Femur (tissue), 1 donor: ENCODE measurements at regions not wholly inside any gene's neighbourhood (a gene's known extent, or its start where the extent isn't known, plus 50 kb on each side); places are given as distances from the start of the nearest gene placed in this dataset.
"Not testable (repeated sequence)": the region's sequence is repeated elsewhere in the genome, so short reads cannot be mapped to it uniquely, and the experiment has no call there.

Experiments used
- DNase-seq: peaks from one replicate; pipeline ENCODE4 v3.0.0-alpha.2; 2017

- DNase-seq, result peak; percentile 40
Measured at GRCh38 chr10:36023939-36024338, 381.8 kb upstream of the FZD8 start.

DNA sequence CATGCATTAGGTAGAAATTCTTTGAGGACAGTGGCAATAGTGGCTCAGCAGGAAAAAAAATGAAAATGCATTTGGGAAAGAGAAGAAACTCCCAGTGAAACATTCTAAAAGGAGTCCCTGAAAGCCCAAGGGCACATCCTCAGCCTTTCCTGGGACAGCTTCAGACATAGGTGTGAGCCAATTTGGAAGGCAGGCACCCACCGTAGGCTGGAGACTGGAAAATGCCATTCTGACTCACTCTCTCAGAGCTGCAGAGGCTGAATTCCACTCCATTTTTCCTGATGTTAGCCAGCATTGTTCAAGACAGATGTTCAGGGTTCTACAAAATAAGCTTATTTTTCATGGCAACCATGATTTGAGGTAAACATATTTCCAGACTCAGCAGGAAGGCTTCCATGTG, 379.0 kb upstream of the FZD8 start:
- DNase-seq, result no peak

DNA sequence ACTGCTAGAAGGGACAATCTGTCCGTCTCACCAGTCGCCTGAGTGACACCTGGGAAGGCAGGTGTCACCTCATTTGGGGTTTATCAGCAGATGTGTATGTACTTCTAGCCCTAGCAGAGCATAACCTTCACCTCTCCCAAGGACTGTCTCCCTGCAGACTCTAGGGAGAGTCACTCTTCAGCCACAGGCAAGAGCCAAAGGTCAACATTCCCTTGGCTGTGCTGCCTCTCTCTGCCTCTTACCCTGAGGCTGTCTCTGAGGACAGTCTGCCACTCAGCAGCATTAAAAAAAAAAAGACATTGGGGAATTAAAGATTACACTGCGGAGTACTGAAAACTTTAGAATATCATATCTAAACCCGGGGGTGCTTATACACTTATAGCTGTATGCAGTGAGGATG, 377.7 kb upstream of the FZD8 start:
- DNase-seq, result no peak

DNA sequence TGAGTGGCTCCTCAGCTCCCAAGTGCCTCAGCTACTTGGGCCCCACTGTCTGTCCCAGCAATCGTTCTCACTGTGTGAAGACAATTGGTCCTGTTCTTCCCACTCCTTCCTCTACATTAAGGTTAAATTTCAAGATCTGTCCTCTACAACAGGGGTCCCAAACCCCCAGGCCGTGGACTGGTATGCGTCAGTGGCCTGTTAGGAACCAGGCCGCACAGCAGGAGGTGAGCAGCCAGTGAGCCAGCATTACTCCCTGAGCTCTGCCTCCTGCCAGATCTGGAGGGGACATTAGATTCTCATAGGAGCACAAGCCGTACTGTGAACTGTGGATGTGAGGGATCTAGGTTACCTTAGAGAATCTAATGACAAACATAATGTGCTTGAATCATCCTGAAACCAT, 376.9 kb upstream of the FZD8 start:
- DNase-seq, result no peak

- no peak for DNase-seq
Measured at GRCh38 chr10:36017137-36017536, 375.0 kb upstream of the FZD8 start.

DNA sequence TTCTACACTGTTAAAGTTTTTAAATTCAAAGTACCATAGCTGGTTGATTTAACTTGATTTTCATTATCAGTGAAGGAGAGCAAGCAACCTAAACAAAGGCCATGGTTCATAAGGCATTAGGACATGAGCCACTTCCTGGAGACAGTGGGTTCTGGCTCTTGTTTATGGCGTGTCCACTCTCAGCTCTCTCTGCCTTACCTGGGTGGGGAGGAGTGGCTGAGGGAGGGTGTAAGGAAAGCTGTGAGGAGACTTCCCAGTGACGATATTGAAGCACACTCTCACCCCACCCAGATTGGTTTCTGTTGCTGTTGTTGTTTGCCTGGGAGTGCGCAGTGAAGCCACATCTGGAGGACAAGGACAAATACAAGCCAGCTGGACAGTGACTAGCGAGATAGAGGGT, 365.3 kb upstream of the FZD8 start:
- DNase-seq, result no peak

DNA sequence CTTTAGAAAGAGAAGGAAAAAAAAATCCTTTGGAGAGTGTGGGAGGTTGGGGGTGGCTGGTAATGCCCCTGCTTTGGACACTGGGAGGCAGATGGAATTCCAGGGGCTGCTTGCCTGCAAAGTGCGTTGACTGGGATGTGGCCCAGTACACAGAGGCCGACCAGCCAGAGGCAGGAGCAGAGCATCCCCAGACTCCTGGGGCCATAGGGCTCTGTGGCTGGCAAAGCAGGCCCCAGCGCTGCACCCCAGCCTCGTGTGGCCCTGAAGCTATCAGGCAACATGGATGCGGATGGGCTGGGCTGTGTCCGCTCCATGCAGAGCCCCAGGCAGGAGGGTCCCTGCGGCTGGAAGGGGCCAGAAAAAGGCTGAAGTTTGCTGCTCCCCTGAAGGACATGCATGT, 361.6 kb upstream of the FZD8 start:
- no peak for DNase-seq

- no peak for DNase-seq
Measured at GRCh38 chr10:36003031-36003600, 361.0 kb upstream of the FZD8 start.

- DNase-seq, result no peak
Measured at GRCh38 chr10:36002445-36002844, 360.3 kb upstream of the FZD8 start.

- not testable (repeated sequence) for DNase-seq
Measured at GRCh38 chr10:36000754-36001153, 358.7 kb upstream of the FZD8 start.

- no peak for DNase-seq
Measured at GRCh38 chr10:35998026-35998425, 355.9 kb upstream of the FZD8 start.

- no peak for DNase-seq
Measured at GRCh38 chr10:35995485-35995884, 353.4 kb upstream of the FZD8 start.

GRCh38 chr10:35993591-35994515, 351.8 kb upstream of the FZD8 start:
- DNase-seq, result peak; percentile 70

- no peak for DNase-seq
Measured at GRCh38 chr10:35992107-35992506, 350.0 kb upstream of the FZD8 start.

- no peak for DNase-seq
Measured at GRCh38 chr10:35986756-35987502, 344.8 kb upstream of the FZD8 start.

- DNase-seq, result no peak
Measured at GRCh38 chr10:35979116-35979515, 337.0 kb upstream of the FZD8 start.

- not testable (repeated sequence) for DNase-seq
Measured at GRCh38 chr10:35973912-35974591, 332.0 kb upstream of the FZD8 start.

DNA sequence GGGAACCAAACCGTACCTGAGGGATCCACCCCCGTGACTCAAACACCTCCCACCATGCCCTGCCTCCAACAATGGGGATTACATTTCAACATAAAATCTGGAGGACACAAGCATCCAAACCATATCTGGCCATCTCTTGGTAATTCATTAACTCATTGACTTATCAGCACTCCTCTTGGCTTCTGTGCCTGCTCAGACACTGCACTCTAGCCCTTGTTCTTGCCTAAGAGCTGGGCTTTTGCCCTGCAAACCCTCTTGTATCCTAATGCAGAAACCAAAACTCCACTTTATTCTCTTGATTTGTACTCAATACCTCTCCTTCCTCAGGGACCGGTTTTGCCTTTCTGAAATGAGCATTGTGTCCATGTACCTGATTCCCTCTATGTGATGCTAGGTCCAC, 330.2 kb upstream of the FZD8 start:
- no peak for DNase-seq

DNA sequence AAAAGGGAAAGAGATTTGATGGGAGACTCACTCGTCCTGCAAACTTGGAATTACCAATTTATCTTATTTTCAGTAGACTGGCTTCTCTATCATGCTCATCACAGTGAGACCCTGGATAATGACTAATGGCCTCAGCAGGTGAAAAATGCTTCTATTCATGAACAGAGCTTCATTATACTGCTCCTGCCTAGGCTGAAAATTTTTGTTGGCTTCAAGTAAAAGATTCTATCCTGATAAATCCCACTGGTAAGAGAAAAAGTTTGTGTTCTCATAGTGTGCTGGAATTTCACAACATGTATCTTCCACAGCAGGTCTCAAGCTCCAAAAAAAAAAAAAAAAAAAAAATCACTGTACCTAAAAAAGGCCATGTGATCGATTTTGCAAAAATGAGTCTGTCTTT, 329.3 kb upstream of the FZD8 start:
- DNase-seq, result no peak

DNA sequence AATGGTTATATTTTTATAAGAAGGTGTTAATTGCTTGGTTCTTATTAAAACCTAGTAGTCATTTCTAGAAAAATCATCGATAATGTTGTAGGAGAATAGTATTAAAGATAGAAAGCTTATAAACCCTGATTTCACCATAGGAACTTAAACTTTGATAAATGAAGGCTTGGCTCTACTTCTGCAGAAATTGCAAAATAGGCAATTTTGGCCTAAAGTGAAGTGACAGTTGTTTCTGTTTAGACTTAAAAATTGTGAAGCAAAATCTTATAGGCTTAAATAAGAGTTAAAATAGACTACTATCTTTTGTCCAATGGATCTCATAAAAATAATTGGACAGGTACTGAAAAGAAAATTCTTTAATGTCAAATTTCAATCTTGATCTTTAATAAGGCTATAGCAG, 321.6 kb upstream of the FZD8 start:
- DNase-seq, result no peak

DNA sequence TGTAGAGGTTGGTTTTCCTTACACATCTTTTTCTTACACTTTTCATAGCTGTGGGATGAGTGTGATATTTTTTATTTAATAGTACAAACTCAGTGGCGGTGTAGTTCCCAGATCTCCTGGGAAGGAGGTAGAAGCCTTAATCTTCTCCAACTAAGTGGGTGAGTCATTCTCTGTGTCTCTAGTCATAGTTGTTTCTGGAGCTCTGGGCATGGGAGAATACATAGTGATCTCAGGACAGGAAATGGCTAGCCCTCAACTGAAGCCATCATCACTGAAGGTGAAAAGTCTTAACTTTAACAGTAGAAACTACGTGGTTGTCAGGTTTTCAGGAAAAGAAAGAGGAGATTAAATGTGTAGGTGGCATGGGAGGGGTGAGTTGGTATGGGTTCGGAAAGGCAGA, 319.4 kb upstream of the FZD8 start:
- no peak for DNase-seq

GRCh38 chr10:35959252-35959651, 317.2 kb upstream of the FZD8 start:
- peak; percentile 36 for DNase-seq

GRCh38 chr10:35958609-35959008, 316.5 kb upstream of the FZD8 start:
- not testable (repeated sequence) for DNase-seq
